ENCODE measurements at regions not wholly inside any gene's neighbourhood (a gene's known extent, or its start where the extent isn't known, plus 50 kb on each side); places are given as distances from the start of the nearest gene placed in this dataset.

GRCh38 chr2:193580176-193580950 lies 1385.6 kb upstream of the TMEFF2 start:
- Histone ChIP-seq H3K4me1 (ENCODE audit: insufficient read depth, low read length, poor library complexity, severe bottlenecking) (no peaks in the 10 kb centered on the region), H3K9me3 (ENCODE audit: low read length) (no peaks in the 10 kb centered on the region)
- intact Hi-C loops (cut with micrococcal nuclease; ENCODE audit: unreplicated experiment): no loop called here

GRCh38 chr2:193566886-193567285 lies 1372.2 kb upstream of the TMEFF2 start:
- CTCF ChIA-PET (ENCODE audit: unreplicated experiment): no interaction called here
- TF ChIP-seq EZH2phosphoT487 (IDR thresholded peaks at IDR 0.05; ENCODE audit: borderline replicate concordance, low read depth, low read length) (no peak), CTCF (conservative IDR thresholded peaks at IDR 0.05; ENCODE audit: low read length) (no peak)

More at GRCh38 chr2:193580176-193580950, 1385.6 kb upstream of the TMEFF2 start:
- H3K9me2 ChIP-seq (ENCODE audit: insufficient read depth, low read length): no peaks in the 10 kb centered on the region
- BruUV-seq (replicated peaks): no TSS peak
- ChIA-PET POLR2A (no interaction called here), CTCF (ENCODE audit: unreplicated experiment) (no interaction called here)
- no peak overlapping the region for H3K27ac ChIP-seq (ENCODE audit: low read depth, low read length, poor library complexity, severe bottlenecking)
- DNase-seq (ENCODE audit: low spot score): no peak
- H3K4me3 ChIP-seq (ENCODE audit: low read depth, low read length, poor library complexity, severe bottlenecking): no peak overlapping the region
- no peaks in the 10 kb centered on the region for H3K79me2 ChIP-seq (ENCODE audit: insufficient read depth, low read depth, low read length)
- H3K36me3 ChIP-seq (ENCODE audit: insufficient read depth, low read length): no peaks in the 10 kb centered on the region
- TF ChIP-seq CTCF (conservative IDR thresholded peaks at IDR 0.05; ENCODE audit: low read length) (no peak), EZH2phosphoT487 (IDR thresholded peaks at IDR 0.05; ENCODE audit: borderline replicate concordance, low read depth, low read length) (no peak)
- no peak overlapping the region for H3K4me2 ChIP-seq (ENCODE audit: low read length)
- H2AFZ ChIP-seq (ENCODE audit: low read length): no peak overlapping the region
- no peaks in the 10 kb centered on the region for H4K20me1 ChIP-seq (ENCODE audit: insufficient read depth, low read length)

GRCh38 chr2:193566276-193566675 lies 1371.5 kb upstream of the TMEFF2 start:
- Histone ChIP-seq H4K20me1 (ENCODE audit: insufficient read depth, low read length) (no peaks in the 10 kb centered on the region), H3K9me3 (ENCODE audit: low read length) (no peaks in the 10 kb centered on the region), H3K4me1 (ENCODE audit: insufficient read depth, low read length, poor library complexity, severe bottlenecking) (no peaks in the 10 kb centered on the region), H3K36me3 (ENCODE audit: insufficient read depth, low read length) (no peaks in the 10 kb centered on the region), H3K9me2 (ENCODE audit: insufficient read depth, low read length) (no peaks in the 10 kb centered on the region), H3K4me2 (ENCODE audit: low read length) (no peak overlapping the region), H3K27ac (ENCODE audit: low read depth, low read length, poor library complexity, severe bottlenecking) (no peak overlapping the region), H2AFZ (ENCODE audit: low read length) (no peak overlapping the region), H3K4me3 (ENCODE audit: low read depth, low read length, poor library complexity, severe bottlenecking) (no peak overlapping the region), H3K79me2 (ENCODE audit: insufficient read depth, low read depth, low read length) (no peaks in the 10 kb centered on the region)
- no peak for DNase-seq (ENCODE audit: low spot score)
- intact Hi-C loops (cut with micrococcal nuclease; ENCODE audit: unreplicated experiment): no loop called here
- ChIA-PET CTCF (ENCODE audit: unreplicated experiment) (no interaction called here), POLR2A (interaction anchor here (0.5 kb wide), 1 partner anchor 864 kb away, joined by 5 read pairs; no protein-coding TSS in a partner anchor)
- no peak for TF ChIP-seq EZH2phosphoT487 (IDR thresholded peaks at IDR 0.05; ENCODE audit: borderline replicate concordance, low read depth, low read length)
- no peak for TF ChIP-seq CTCF (conservative IDR thresholded peaks at IDR 0.05; ENCODE audit: low read length)
- BruUV-seq (replicated peaks): no TSS peak

More at GRCh38 chr2:193566886-193567285, 1372.2 kb upstream of the TMEFF2 start:
- Histone ChIP-seq H3K9me3 (ENCODE audit: low read length) (no peaks in the 10 kb centered on the region), H3K79me2 (ENCODE audit: insufficient read depth, low read depth, low read length) (no peaks in the 10 kb centered on the region), H3K4me2 (ENCODE audit: low read length) (no peak overlapping the region), H3K36me3 (ENCODE audit: insufficient read depth, low read length) (no peaks in the 10 kb centered on the region), H3K27ac (ENCODE audit: low read depth, low read length, poor library complexity, severe bottlenecking) (no peak overlapping the region), H2AFZ (ENCODE audit: low read length) (no peak overlapping the region), H3K4me3 (ENCODE audit: low read depth, low read length, poor library complexity, severe bottlenecking) (no peak overlapping the region), H3K4me1 (ENCODE audit: insufficient read depth, low read length, poor library complexity, severe bottlenecking) (no peaks in the 10 kb centered on the region), H3K9me2 (ENCODE audit: insufficient read depth, low read length) (no peaks in the 10 kb centered on the region), H4K20me1 (ENCODE audit: insufficient read depth, low read length) (no peaks in the 10 kb centered on the region)
- POLR2A ChIA-PET: interaction anchor here (0.5 to 0.7 kb wide), 2 partner anchors 10 to 865 kb away, joined by 3 to 5 read pairs; no protein-coding TSS in a partner anchor
- intact Hi-C loops (cut with micrococcal nuclease; ENCODE audit: unreplicated experiment): no loop called here
- BruUV-seq (replicated peaks): no TSS peak
- DNase-seq (ENCODE audit: low spot score): no peak
